Loucy (cell line): ENCODE measurements at regions not wholly inside any gene's neighbourhood (a gene's known extent, or its start where the extent isn't known, plus 50 kb on each side); places are given as distances from the start of the nearest gene placed in this dataset.

Experiments
- H2AFZ ChIP-seq: fragments of 200-600 bp; sonication (generic); 2 replicates; pipeline ENCODE4 v1.6.0; 2016; ENCODE audit warnings: antibody characterized with exemption, mild to moderate bottlenecking, low read length, moderate library complexity
- H3F3A ChIP-seq: fragments of 200-600 bp; 2 replicates; pipeline ENCODE4 v1.6.0; 2016; ENCODE audit warnings: antibody characterized with exemption, low read depth, mild to moderate bottlenecking
- H3K27me3 ChIP-seq: fragments of 200-600 bp; sonication (generic); 2 replicates; pipeline ENCODE4 v1.6.1; 2014; ENCODE audit warnings: low read length, mild to moderate bottlenecking; ENCODE audit not compliant: insufficient read depth, poor library complexity, severe bottlenecking
- H3K36me3 ChIP-seq: fragments of 200-600 bp; sonication (generic); 2 replicates; pipeline ENCODE4 v1.6.1; 2016; ENCODE audit warnings: low read length; ENCODE audit not compliant: insufficient read depth
- H3K4me1 ChIP-seq: fragments of 200-600 bp; sonication (generic); 2 replicates; pipeline ENCODE4 v1.5.1; 2014; ENCODE audit warnings: low read length, mild to moderate bottlenecking; ENCODE audit not compliant: insufficient read depth, poor library complexity, severe bottlenecking
- H3K4me2 ChIP-seq: fragments of 200-600 bp; sonication (generic); 2 replicates; pipeline ENCODE4 v1.6.0; 2014; ENCODE audit warnings: antibody characterized with exemption, low read length, low read depth, mild to moderate bottlenecking; ENCODE audit not compliant: poor library complexity, severe bottlenecking
- H3K4me3 ChIP-seq: fragments of 200-600 bp; sonication (generic); 2 replicates; pipeline ENCODE4 v1.5.1; 2014; ENCODE audit warnings: low read length, mild to moderate bottlenecking, mixed read lengths; ENCODE audit not compliant: poor library complexity, severe bottlenecking
- H3K79me2 ChIP-seq: fragments of 200-600 bp; sonication (generic); 2 replicates; pipeline ENCODE4 v1.6.1; 2014; ENCODE audit warnings: low read length; ENCODE audit not compliant: insufficient read depth
- H3K9ac ChIP-seq: fragments of 200-600 bp; sonication (generic); 2 replicates; pipeline ENCODE4 v1.6.0; 2014; ENCODE audit warnings: mild to moderate bottlenecking, low read depth, low read length, moderate library complexity; ENCODE audit not compliant: poor library complexity, severe bottlenecking
- H3K9me2 ChIP-seq: fragments of 200-600 bp; sonication (generic); replicated peaks from 2 replicates; pipeline ENCODE4 v1.6.1; 2016; ENCODE audit warnings: low read depth, low read length, mixed read lengths
- H3K9me3 ChIP-seq: fragments of 200-600 bp; sonication (generic); 2 replicates; pipeline ENCODE4 v1.6.1; 2014; ENCODE audit warnings: mild to moderate bottlenecking, antibody characterized with exemption, low read length, low read depth; ENCODE audit not compliant: insufficient read depth
- H4K20me1 ChIP-seq: fragments of 200-600 bp; sonication (generic); 2 replicates; pipeline ENCODE4 v1.6.0; 2014; ENCODE audit warnings: antibody characterized with exemption, low read length, mild to moderate bottlenecking; ENCODE audit not compliant: insufficient read depth, poor library complexity, severe bottlenecking
- EZH2phosphoT487 ChIP-seq: fragments of 200-600 bp; IDR thresholded peaks from 2 replicates; pipeline ENCODE4 v1.6.1; 2018; ENCODE audit warnings: antibody characterized with exemption, mild to moderate bottlenecking, moderate library complexity, borderline replicate concordance
- TF ChIP-seq, protein P1 (sequence below): fragments of 200-600 bp; sonication (generic); conservative IDR thresholded peaks from 2 replicates; pipeline ENCODE4 v1.5.1; 2014; ENCODE audit warnings: mild to moderate bottlenecking, antibody characterized with exemption, low read length

DNA sequence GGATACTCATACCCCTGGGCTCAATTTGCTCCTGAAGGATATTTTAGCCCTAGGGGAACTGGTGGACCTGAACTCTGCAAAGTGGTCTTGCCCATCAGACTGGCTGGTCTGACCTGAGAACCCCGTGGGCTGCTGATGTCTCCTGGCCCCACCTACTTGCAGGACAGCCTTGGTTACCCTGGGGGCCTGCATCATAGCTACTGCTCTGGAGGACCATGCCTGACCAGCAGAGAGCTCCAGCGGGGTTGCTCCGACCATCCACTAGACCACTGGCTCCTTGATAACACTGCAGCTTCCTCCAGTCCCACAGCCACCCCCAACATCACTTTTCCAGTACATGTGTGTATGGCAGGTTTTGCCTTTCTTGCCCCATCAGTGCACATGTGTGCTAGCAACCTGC, 331.6 kb upstream of the BRINP3 start:
- Histone ChIP-seq H3K79me2 (no peaks in the 10 kb centered on the region), H3K36me3 (no peaks in the 10 kb centered on the region), H4K20me1 (no peaks in the 10 kb centered on the region), H3K9ac (no peak overlapping the region), H3K9me2 (no peaks in the 10 kb centered on the region), H3K4me1 (no peaks in the 10 kb centered on the region), H2AFZ (no peak overlapping the region), H3K4me3 (no peak overlapping the region), H3K4me2 (no peak overlapping the region), H3K9me3 (no peaks in the 10 kb centered on the region), H3F3A (no peaks in the 10 kb centered on the region), H3K27me3 (no peaks in the 10 kb centered on the region)
- TF ChIP-seq, protein P1, sequence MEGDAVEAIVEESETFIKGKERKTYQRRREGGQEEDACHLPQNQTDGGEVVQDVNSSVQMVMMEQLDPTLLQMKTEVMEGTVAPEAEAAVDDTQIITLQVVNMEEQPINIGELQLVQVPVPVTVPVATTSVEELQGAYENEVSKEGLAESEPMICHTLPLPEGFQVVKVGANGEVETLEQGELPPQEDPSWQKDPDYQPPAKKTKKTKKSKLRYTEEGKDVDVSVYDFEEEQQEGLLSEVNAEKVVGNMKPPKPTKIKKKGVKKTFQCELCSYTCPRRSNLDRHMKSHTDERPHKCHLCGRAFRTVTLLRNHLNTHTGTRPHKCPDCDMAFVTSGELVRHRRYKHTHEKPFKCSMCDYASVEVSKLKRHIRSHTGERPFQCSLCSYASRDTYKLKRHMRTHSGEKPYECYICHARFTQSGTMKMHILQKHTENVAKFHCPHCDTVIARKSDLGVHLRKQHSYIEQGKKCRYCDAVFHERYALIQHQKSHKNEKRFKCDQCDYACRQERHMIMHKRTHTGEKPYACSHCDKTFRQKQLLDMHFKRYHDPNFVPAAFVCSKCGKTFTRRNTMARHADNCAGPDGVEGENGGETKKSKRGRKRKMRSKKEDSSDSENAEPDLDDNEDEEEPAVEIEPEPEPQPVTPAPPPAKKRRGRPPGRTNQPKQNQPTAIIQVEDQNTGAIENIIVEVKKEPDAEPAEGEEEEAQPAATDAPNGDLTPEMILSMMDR: no peak
- no peak for TF ChIP-seq EZH2phosphoT487

DNA sequence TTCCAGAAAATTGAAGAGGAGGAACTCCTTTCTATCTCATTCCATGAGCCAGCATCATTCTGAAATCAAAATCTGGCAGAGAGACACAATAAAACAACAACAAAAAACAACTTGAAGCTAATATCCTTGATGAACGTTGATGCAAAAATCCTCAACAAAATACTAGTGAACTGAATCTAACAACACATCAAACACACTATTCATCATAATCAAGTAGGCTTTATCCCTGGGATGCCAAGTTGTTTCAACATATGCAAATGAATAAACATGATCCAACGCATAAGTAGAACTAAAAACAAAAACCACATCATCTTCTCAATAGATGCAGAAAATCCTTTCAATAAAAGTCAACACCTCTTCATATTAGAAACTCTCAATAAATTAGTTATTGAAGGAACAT, 335.3 kb upstream of the BRINP3 start:
- H3K4me3 ChIP-seq: no peak overlapping the region
- no peaks in the 10 kb centered on the region for H4K20me1 ChIP-seq
- no peaks in the 10 kb centered on the region for H3K9me3 ChIP-seq
- H3K4me2 ChIP-seq: no peak overlapping the region
- H3F3A ChIP-seq: no peaks in the 10 kb centered on the region
- H3K9ac ChIP-seq: no peak overlapping the region
- no peaks in the 10 kb centered on the region for H3K79me2 ChIP-seq
- H3K27me3 ChIP-seq: no peaks in the 10 kb centered on the region
- no peaks in the 10 kb centered on the region for H3K4me1 ChIP-seq
- H3K9me2 ChIP-seq: no peaks in the 10 kb centered on the region
- TF ChIP-seq EZH2phosphoT487: no peak
- TF ChIP-seq, protein P1: no peak
- H2AFZ ChIP-seq: no peak overlapping the region
- no peaks in the 10 kb centered on the region for H3K36me3 ChIP-seq

DNA sequence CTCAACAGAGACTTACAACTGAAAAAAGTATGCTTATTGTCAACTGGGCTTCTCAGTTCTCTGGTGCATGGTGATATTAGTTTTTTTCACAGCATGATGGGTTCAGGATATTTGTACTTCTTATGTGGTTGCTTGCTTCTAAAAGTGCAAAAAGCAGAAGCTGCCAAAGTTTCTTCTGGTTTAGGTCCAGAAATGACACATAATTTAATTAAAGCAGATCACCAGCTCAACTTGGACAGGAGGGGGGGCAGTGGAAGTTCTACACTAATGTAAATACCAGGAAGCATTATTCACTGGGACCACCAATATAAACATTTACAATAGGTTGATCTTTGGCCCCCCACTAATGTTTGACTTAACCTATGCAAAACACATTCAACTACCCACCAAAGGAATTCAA, 354.8 kb upstream of the BRINP3 start:
- H2AFZ ChIP-seq: no peak overlapping the region
- no peaks in the 10 kb centered on the region for H3K27me3 ChIP-seq
- H3K9me2 ChIP-seq: no peaks in the 10 kb centered on the region
- no peak overlapping the region for H3K4me3 ChIP-seq
- no peaks in the 10 kb centered on the region for H3K79me2 ChIP-seq
- TF ChIP-seq, protein P1: no peak
- TF ChIP-seq EZH2phosphoT487: no peak
- H3K9ac ChIP-seq: no peak overlapping the region
- H4K20me1 ChIP-seq: no peaks in the 10 kb centered on the region
- H3F3A ChIP-seq: no peaks in the 10 kb centered on the region
- H3K4me2 ChIP-seq: no peak overlapping the region
- no peaks in the 10 kb centered on the region for H3K9me3 ChIP-seq
- H3K4me1 ChIP-seq: no peaks in the 10 kb centered on the region
- no peaks in the 10 kb centered on the region for H3K36me3 ChIP-seq
